ENCODE measurements at regions not wholly inside any gene's neighbourhood (a gene's known extent, or its start where the extent isn't known, plus 50 kb on each side); places are given as distances from the start of the nearest gene placed in this dataset.

GRCh38 chr4:100811046-100811445, 293.2 kb upstream of the EMCN start:
- TF ChIP-seq CTCF (IDR thresholded peaks at IDR 0.05), result no peak
- TF ChIP-seq POLR2A (IDR thresholded peaks at IDR 0.05), result no peak

Data from thyroid gland (tissue), 4 donors.